ENCODE measurements at regions not wholly inside any gene's neighbourhood (a gene's known extent, or its start where the extent isn't known, plus 50 kb on each side); places are given as distances from the start of the nearest gene placed in this dataset.
A peak's percentile ranks its signal among the peaks of the same experiment; 100 is the strongest.
"Not testable (repeated sequence)": the region's sequence is repeated elsewhere in the genome, so short reads cannot be mapped to it uniquely, and the experiment has no call there.

- no peak for DNase-seq (ENCODE audit: low spot score)
Observed at GRCh38 chr3:173216063-173216462, 75.0 kb upstream of the SPATA16 start.

GRCh38 chr3:173214576-173214975 lies 73.5 kb upstream of the SPATA16 start:
- no peak for DNase-seq (ENCODE audit: low spot score)

- no peak for DNase-seq (ENCODE audit: low spot score)
Observed at GRCh38 chr3:173199568-173199967, 58.5 kb upstream of the SPATA16 start.

- DNase-seq (ENCODE audit: low spot score): not testable (repeated sequence)
Observed at GRCh38 chr3:173194868-173195267, 53.8 kb upstream of the SPATA16 start.

GRCh38 chr3:173191611-173192010 lies 50.6 kb upstream of the SPATA16 start:
- peak; percentile 57 for DNase-seq (ENCODE audit: low spot score)
